ENCODE measurements at regions not wholly inside any gene's neighbourhood (a gene's known extent, or its start where the extent isn't known, plus 50 kb on each side); places are given as distances from the start of the nearest gene placed in this dataset.

GRCh38 chr2:120992791-120993555, 257.3 kb downstream of the GLI2 start:
- POLR2A ChIA-PET = no interaction called here
- no peak overlapping the region for H3K27ac ChIP-seq (ENCODE audit: control insufficient read depth, insufficient read depth)
- in situ Hi-C loops (cut with MboI) (no loop called here), intact Hi-C loops (cut with micrococcal nuclease; ENCODE audit: unreplicated experiment) (no loop called here)
- H4K20me1 ChIP-seq (ENCODE audit: control insufficient read depth, insufficient read depth) = no peaks in the 10 kb centered on the region
- FAIRE-seq (no peak), DNase-seq (ENCODE audit: low read depth, low spot score) (no peak), ATAC-seq (no peak)
- no peak overlapping the region for H3K9ac ChIP-seq (ENCODE audit: control insufficient read depth, insufficient read depth, low read length)
- H3K4me2 ChIP-seq (ENCODE audit: control insufficient read depth, insufficient read depth) = no peak overlapping the region
- BruUV-seq (replicated peaks) = no TSS peak
- CTCF ChIA-PET = no interaction called here
- no peaks in the 10 kb centered on the region; a peak in 2 of 4 replicates for H3K27me3 ChIP-seq (replicated peaks in 1 of 2; ENCODE audit: control insufficient read depth in 2 of 2, insufficient read depth in 2 of 2, low read length in 1 of 2)
- RAD21 ChIA-PET (ENCODE audit: unreplicated experiment) = no interaction called here
- no peaks in the 10 kb centered on the region for H3K9me3 ChIP-seq (replicated peaks; ENCODE audit: control insufficient read depth, insufficient read depth, low read length)
- H3K36me3 ChIP-seq (ENCODE audit: control insufficient read depth in 2 of 2, insufficient read depth in 2 of 2, low read length in 1 of 2) = no peaks in the 10 kb centered on the region
- no peaks in the 10 kb centered on the region for H3K79me2 ChIP-seq (ENCODE audit: control insufficient read depth, insufficient read depth, low read length)
- no peaks in the 10 kb centered on the region for H3K4me1 ChIP-seq (ENCODE audit: control insufficient read depth, insufficient read depth, low read length)
- H3K4me3 ChIP-seq = no peak overlapping the region
- TF ChIP-seq HCFC1 (IDR thresholded peaks at IDR 0.05; ENCODE audit: low read length) (no peak), CBX5 (IDR thresholded peaks at IDR 0.05; ENCODE audit: low read depth) (no peak), RBBP5 (conservative IDR thresholded peaks at IDR 0.05) (no peak), SREBF2 (IDR thresholded peaks at IDR 0.05; ENCODE audit: low read length) (no peak), PML (IDR thresholded peaks at IDR 0.05; ENCODE audit: low read length) (no peak), NFYB (IDR thresholded peaks at IDR 0.05; ENCODE audit: insufficient read depth, low read depth, low read length) (no peak), SIN3A (IDR thresholded peaks at IDR 0.05; ENCODE audit: low read depth, low read length) (no peak), DPF2 (IDR thresholded peaks at IDR 0.05) (no peak), USF2 (IDR thresholded peaks at IDR 0.05; ENCODE audit: borderline replicate concordance, low read depth, low read length) (no peak), FOXK2 (IDR thresholded peaks at IDR 0.05) (no peak), SMAD5 (IDR thresholded peaks at IDR 0.05; ENCODE audit: low read depth) (no peak), SMARCA5 (IDR thresholded peaks at IDR 0.05) (no peak), RAD21 (IDR thresholded peaks at IDR 0.05; ENCODE audit: insufficient read depth, low read depth, low read length) (no peak), BCL3 (IDR thresholded peaks at IDR 0.05; ENCODE audit: borderline replicate concordance, insufficient read depth, low read depth, low read length, poor library complexity, severe bottlenecking) (no peak), CTCF (IDR thresholded peaks at IDR 0.05 in 2 of 3, conservative IDR thresholded peaks at IDR 0.05 in 1 of 3; ENCODE audit: control insufficient read depth in 2 of 3, extremely low read depth in 1 of 3, insufficient read depth in 1 of 3, low read depth in 3 of 3, low read length in 3 of 3) (no peak), ATF3 (IDR thresholded peaks at IDR 0.05; ENCODE audit: borderline replicate concordance, extremely low read depth, low read depth, low read length) (no peak), GABPA (IDR thresholded peaks at IDR 0.05; ENCODE audit: low read depth) (no peak), ETV6 (conservative IDR thresholded peaks at IDR 0.05 in 1 of 2, IDR thresholded peaks at IDR 0.05 in 1 of 2; ENCODE audit: borderline replicate concordance in 1 of 2, low read depth in 1 of 2) (no peak), SPI1 (IDR thresholded peaks at IDR 0.05; ENCODE audit: borderline replicate concordance, insufficient read depth, low read depth, low read length) (no peak)
- 19% methylated on average over 11 of the region's 11 CpGs for WGBS (ENCODE audit: insufficient coverage, insufficient replicate concordance, low lambda C conversion rate, missing lambda C conversion rate)
- SMC1A ChIA-PET (ENCODE audit: uncharacterized antibody, unreplicated experiment) = no interaction called here
- no peak overlapping the region for H2AFZ ChIP-seq (ENCODE audit: control insufficient read depth, low read depth, low read length)
